PFSK-1 (cell line): ENCODE measurements at regions not wholly inside any gene's neighbourhood (a gene's known extent, or its start where the extent isn't known, plus 50 kb on each side); places are given as distances from the start of the nearest gene placed in this dataset.

Source experiments
- FOXP2 ChIP-seq: optimal IDR thresholded peaks from 2 replicates; pipeline ENCODE3; 2011; ENCODE audit warnings: borderline replicate concordance, control low read depth, inconsistent platforms; ENCODE audit not compliant: insufficient read depth; ENCODE audit errors: extremely low read length, extremely low read depth
- POLR2AphosphoS5 ChIP-seq: IDR thresholded peaks from 2 replicates; pipeline ENCODE4 v1.6.1; 2012; ENCODE audit warnings: low read depth, mild to moderate bottlenecking, control low read depth, low read length, moderate library complexity
- SIN3A ChIP-seq: IDR thresholded peaks from 2 replicates; pipeline ENCODE4 v1.6.1; 2012; ENCODE audit warnings: mild to moderate bottlenecking, low read length, moderate library complexity, borderline replicate concordance; ENCODE audit not compliant: insufficient read depth
- TAF1 ChIP-seq: IDR thresholded peaks from 2 replicates; pipeline ENCODE4 v1.6.1; 2012; ENCODE audit warnings: low read length, control low read depth, borderline replicate concordance; ENCODE audit not compliant: insufficient read depth
- TF ChIP-seq, protein P1 (sequence below), 2 experiments: IDR thresholded peaks; 2 replicates each; pipeline versions ENCODE4 v1.6.1 to v1.8.0; 2011 to 2012; ENCODE audit warnings: low read depth in 2 of 2, low read length in 2 of 2, control low read depth in 1 of 2, inconsistent platforms in 1 of 2, mild to moderate bottlenecking in 1 of 2, moderate library complexity in 1 of 2; ENCODE audit not compliant: insufficient read depth in 1 of 2

DNA sequence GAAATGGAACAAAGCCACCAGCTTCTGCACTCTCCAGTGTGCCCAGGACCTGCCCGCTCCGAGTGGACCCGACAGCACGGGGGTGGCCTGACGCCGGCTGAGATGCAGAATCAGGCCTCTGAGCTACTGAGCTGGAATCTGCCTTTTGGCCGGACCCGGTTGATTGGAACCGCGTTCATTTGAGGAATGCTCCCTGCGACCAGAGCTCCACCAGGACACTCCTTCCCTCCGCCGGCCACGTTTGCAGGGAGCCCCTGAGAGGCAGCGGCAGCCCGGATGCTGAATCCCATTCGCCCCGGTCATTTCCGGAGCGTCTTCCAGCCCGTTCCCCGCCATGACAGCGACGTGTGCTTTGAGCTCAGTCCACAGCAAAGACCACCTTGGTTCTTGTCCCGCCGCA is 392.7 kb downstream of the THBS2 start:
- TF ChIP-seq POLR2AphosphoS5 (no peak), SIN3A (no peak), TAF1 (no peak), FOXP2 (no peak)
- TF ChIP-seq, protein P1, sequence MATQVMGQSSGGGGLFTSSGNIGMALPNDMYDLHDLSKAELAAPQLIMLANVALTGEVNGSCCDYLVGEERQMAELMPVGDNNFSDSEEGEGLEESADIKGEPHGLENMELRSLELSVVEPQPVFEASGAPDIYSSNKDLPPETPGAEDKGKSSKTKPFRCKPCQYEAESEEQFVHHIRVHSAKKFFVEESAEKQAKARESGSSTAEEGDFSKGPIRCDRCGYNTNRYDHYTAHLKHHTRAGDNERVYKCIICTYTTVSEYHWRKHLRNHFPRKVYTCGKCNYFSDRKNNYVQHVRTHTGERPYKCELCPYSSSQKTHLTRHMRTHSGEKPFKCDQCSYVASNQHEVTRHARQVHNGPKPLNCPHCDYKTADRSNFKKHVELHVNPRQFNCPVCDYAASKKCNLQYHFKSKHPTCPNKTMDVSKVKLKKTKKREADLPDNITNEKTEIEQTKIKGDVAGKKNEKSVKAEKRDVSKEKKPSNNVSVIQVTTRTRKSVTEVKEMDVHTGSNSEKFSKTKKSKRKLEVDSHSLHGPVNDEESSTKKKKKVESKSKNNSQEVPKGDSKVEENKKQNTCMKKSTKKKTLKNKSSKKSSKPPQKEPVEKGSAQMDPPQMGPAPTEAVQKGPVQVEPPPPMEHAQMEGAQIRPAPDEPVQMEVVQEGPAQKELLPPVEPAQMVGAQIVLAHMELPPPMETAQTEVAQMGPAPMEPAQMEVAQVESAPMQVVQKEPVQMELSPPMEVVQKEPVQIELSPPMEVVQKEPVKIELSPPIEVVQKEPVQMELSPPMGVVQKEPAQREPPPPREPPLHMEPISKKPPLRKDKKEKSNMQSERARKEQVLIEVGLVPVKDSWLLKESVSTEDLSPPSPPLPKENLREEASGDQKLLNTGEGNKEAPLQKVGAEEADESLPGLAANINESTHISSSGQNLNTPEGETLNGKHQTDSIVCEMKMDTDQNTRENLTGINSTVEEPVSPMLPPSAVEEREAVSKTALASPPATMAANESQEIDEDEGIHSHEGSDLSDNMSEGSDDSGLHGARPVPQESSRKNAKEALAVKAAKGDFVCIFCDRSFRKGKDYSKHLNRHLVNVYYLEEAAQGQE (IDR thresholded peaks at IDR 0.05; ENCODE audit: insufficient read depth in 1 of 2, low read depth in 2 of 2, low read length in 2 of 2), result no peak
